NT2/D1 (cell line): ENCODE measurements at regions not wholly inside any gene's neighbourhood (a gene's known extent, or its start where the extent isn't known, plus 50 kb on each side); places are given as distances from the start of the nearest gene placed in this dataset.

Source experiments
- YY1 ChIP-seq: IDR thresholded peaks from 2 replicates; pipeline ENCODE4 v1.6.1; 2011; ENCODE audit not compliant: insufficient read length, insufficient read depth
- ZNF274 ChIP-seq: IDR thresholded peaks from 2 replicates; pipeline ENCODE4 v1.6.1; 2011; ENCODE audit warnings: mild to moderate bottlenecking, low read depth, low read length

GRCh38 chr1:67945733-67946374, 104.6 kb downstream of the DIRAS3 start:
- TF ChIP-seq ZNF274 (no peak), YY1 (no peak)
